ENCODE measurements at regions not wholly inside any gene's neighbourhood (a gene's known extent, or its start where the extent isn't known, plus 50 kb on each side); places are given as distances from the start of the nearest gene placed in this dataset.

- Histone ChIP-seq H3K4me3 (ENCODE audit: low read depth in 1 of 3, low read length in 3 of 3) (no peak overlapping the region), H3K36me3 (ENCODE audit: control insufficient read depth in 4 of 4, insufficient read depth in 3 of 4, low read depth in 1 of 4, low read length in 3 of 4) (no peaks in the 10 kb centered on the region), H3K9me3 (ENCODE audit: control insufficient read depth in 4 of 4, low read length in 3 of 4) (peaks cover 3 to 10% (median 4%) of the 10 kb centered on the region in 4 donors), H3K9ac (ENCODE audit: low read depth in 1 of 2, low read length in 2 of 2) (no peak overlapping the region), H3K27ac (ENCODE audit: low read depth in 1 of 2, low read length in 2 of 2) (no peak overlapping the region), H3K4me1 (ENCODE audit: control insufficient read depth in 4 of 4, insufficient read depth in 4 of 4, low read length in 3 of 4) (no peaks in the 10 kb centered on the region), H3K27me3 (ENCODE audit: control insufficient read depth in 4 of 4, insufficient read depth in 4 of 4, low read length in 3 of 4) (no peaks in the 10 kb centered on the region)
- 52% methylated on average over 2 of the region's 2 CpGs for WGBS
- no peak for DNase-seq (ENCODE audit: low spot score)
- TF ChIP-seq JUND (IDR thresholded peaks at IDR 0.05) = no peak
- no peak for TF ChIP-seq HNF4G (IDR thresholded peaks at IDR 0.05)
- no peak for TF ChIP-seq MAX (IDR thresholded peaks at IDR 0.05)
- no peak for TF ChIP-seq ZBTB33 (IDR thresholded peaks at IDR 0.05)
- TF ChIP-seq HNF4A (conservative IDR thresholded peaks at IDR 0.05) = no peak
- TF ChIP-seq TAF1 (conservative IDR thresholded peaks at IDR 0.05) = no peak
- TF ChIP-seq FOXA1 (IDR thresholded peaks at IDR 0.05) = no peak
- no peak for TF ChIP-seq SP1 (IDR thresholded peaks at IDR 0.05)
- TF ChIP-seq FOXA2 (IDR thresholded peaks at IDR 0.05) = no peak
- no peak for TF ChIP-seq NR2F2 (IDR thresholded peaks at IDR 0.05)
- TF ChIP-seq RAD21 (IDR thresholded peaks at IDR 0.05) = no peak
- TF ChIP-seq EGR1 (IDR thresholded peaks at IDR 0.05; ENCODE audit: low read depth in 2 of 2) = no peak
Measured at GRCh38 chr7:45402480-45403218, 171.5 kb upstream of the ADCY1 start.

GRCh38 chr7:45404622-45405021 is 169.5 kb upstream of the ADCY1 start:
- H3K27me3 ChIP-seq (ENCODE audit: control insufficient read depth in 4 of 4, insufficient read depth in 4 of 4, low read length in 3 of 4) = no peaks in the 10 kb centered on the region
- no peaks in the 10 kb centered on the region for H3K36me3 ChIP-seq (ENCODE audit: control insufficient read depth in 4 of 4, insufficient read depth in 3 of 4, low read depth in 1 of 4, low read length in 3 of 4)
- H3K4me3 ChIP-seq (ENCODE audit: low read depth in 1 of 3, low read length in 3 of 3) = no peak overlapping the region
- no peak overlapping the region for H3K27ac ChIP-seq (ENCODE audit: low read depth in 1 of 2, low read length in 2 of 2)
- H3K9me3 ChIP-seq (ENCODE audit: control insufficient read depth in 4 of 4, low read length in 3 of 4) = peaks cover 3 to 10% (median 4%) of the 10 kb centered on the region in 4 donors
- no peak for DNase-seq (ENCODE audit: low spot score)
- H3K4me1 ChIP-seq (ENCODE audit: control insufficient read depth in 4 of 4, insufficient read depth in 4 of 4, low read length in 3 of 4) = no peaks in the 10 kb centered on the region
- H3K9ac ChIP-seq (ENCODE audit: low read depth in 1 of 2, low read length in 2 of 2) = no peak overlapping the region
- 75% methylated on average over 2 of the region's 2 CpGs for WGBS
- no peak for TF ChIP-seq FOXA1 (IDR thresholded peaks at IDR 0.05)
- no peak for TF ChIP-seq GABPA (IDR thresholded peaks at IDR 0.05 in 1 of 2, conservative IDR thresholded peaks at IDR 0.05 in 1 of 2)
- no peak for TF ChIP-seq NR2F2 (IDR thresholded peaks at IDR 0.05)
- no peak for TF ChIP-seq FOXA2 (IDR thresholded peaks at IDR 0.05)
- no peak for TF ChIP-seq MAX (IDR thresholded peaks at IDR 0.05)
- no peak for TF ChIP-seq RAD21 (IDR thresholded peaks at IDR 0.05)
- no peak for TF ChIP-seq TAF1 (conservative IDR thresholded peaks at IDR 0.05)
- TF ChIP-seq EGR1 (IDR thresholded peaks at IDR 0.05; ENCODE audit: low read depth in 2 of 2) = no peak
- TF ChIP-seq ATF3 (IDR thresholded peaks at IDR 0.05) = no peak
- no peak for TF ChIP-seq CTCF (IDR thresholded peaks at IDR 0.05; ENCODE audit: low read depth, low read length, missing input control)
- no peak for TF ChIP-seq RXRA (IDR thresholded peaks at IDR 0.05)
- no peak for TF ChIP-seq REST (IDR thresholded peaks at IDR 0.05)
- no peak for TF ChIP-seq ZBTB33 (IDR thresholded peaks at IDR 0.05)
- no peak for TF ChIP-seq SP1 (IDR thresholded peaks at IDR 0.05)
